B cell (primary cell): ENCODE measurements at regions not wholly inside any gene's neighbourhood (a gene's known extent, or its start where the extent isn't known, plus 50 kb on each side); places are given as distances from the start of the nearest gene placed in this dataset.

Experiments used
- ATAC-seq: fragments of 200-7000 bp; cut with Tn5 transposase; one replicate; pipeline ENCODE4 v1.10.0; 2021; ENCODE audit warnings: low read depth, mild to moderate bottlenecking, moderate number of reproducible peaks, moderate library complexity
- CTCF ChIA-PET: fragments of 350-600 bp; sonication (Branson Sonifier 250); formaldehyde crosslinking; loops from one replicate; lab custom pipeline; 2021; ENCODE audit warnings: antibody characterized with exemption, inconsistent platforms; lab: Charles Lee
- POLR2A ChIA-PET: fragments of 350-600 bp; sonication (Branson Sonifier 250); formaldehyde crosslinking; loops from one replicate; lab custom pipeline; 2021; ENCODE audit warnings: antibody characterized with exemption; lab: Charles Lee
- DNase-seq: peaks from one replicate; pipeline ENCODE4 v3.0.0; 2013
- H2AFZ ChIP-seq: 2 replicates; pipeline ENCODE4 v1.6.1; 2012; ENCODE audit warnings: mild to moderate bottlenecking, low read depth, low read length; ENCODE audit not compliant: insufficient read depth, poor library complexity, severe bottlenecking
- H3K27ac ChIP-seq, 2 donors: 1 replicate in 1 of 2; 2 replicates in 1 of 2; pipeline ENCODE4 v1.5.1; 2012 to 2013; ENCODE audit warnings: low read length in 2 of 2, mild to moderate bottlenecking in 2 of 2, moderate library complexity in 1 of 2
- H3K27me3 ChIP-seq, 4 experiments: fragments of 200-600 bp in 1 of 4; sonication (generic) in 1 of 4; replicated peaks in 1 of 4; 1 replicate in 2 of 4; 2 replicates in 2 of 4; pipeline versions ENCODE4 v1.6.1 to v1.7.0; 2013 to 2016; ENCODE audit warnings: low read length in 3 of 4, mild to moderate bottlenecking in 2 of 4, mixed read lengths in 1 of 4, moderate library complexity in 1 of 4; ENCODE audit not compliant: insufficient read depth in 4 of 4, control insufficient read depth in 3 of 4; ENCODE audit errors: control extremely low read depth in 1 of 4
- H3K36me3 ChIP-seq, 2 experiments: replicated peaks in 1 of 2; 1 replicate in 1 of 2; 2 replicates in 1 of 2; pipeline versions ENCODE4 v1.6.1 to v1.7.1; 2013; ENCODE audit warnings: low read length in 1 of 2; ENCODE audit not compliant: insufficient read depth in 2 of 2, control insufficient read depth in 1 of 2; ENCODE audit errors: control extremely low read depth in 1 of 2, extremely low read depth in 1 of 2
- H3K4me1 ChIP-seq, 2 donors: fragments of 200-600 bp in 1 of 2; sonication (generic) in 1 of 2; 1 replicate in 1 of 2; 2 replicates in 1 of 2; pipeline versions ENCODE4 v1.5.1 to v1.6.1; 2013 to 2017; ENCODE audit warnings: low read length in 2 of 2; ENCODE audit not compliant: control insufficient read depth in 2 of 2, insufficient read depth in 2 of 2
- H3K4me2 ChIP-seq: replicated peaks from 2 replicates; pipeline ENCODE3; 2012; ENCODE audit warnings: mild to moderate bottlenecking, low read depth, low read length; ENCODE audit not compliant: poor library complexity, severe bottlenecking
- H3K4me3 ChIP-seq, 5 experiments: fragments of 200-600 bp in 1 of 5; sonication (generic) in 1 of 5; 1 replicate in 3 of 5; 2 replicates in 2 of 5; pipeline versions ENCODE4 v1.5.1 to v1.7.0; 2011 to 2016; ENCODE audit warnings: low read length in 4 of 5, mild to moderate bottlenecking in 4 of 5, low read depth in 2 of 5, control low read depth in 1 of 5, moderate library complexity in 1 of 5; ENCODE audit not compliant: insufficient read depth in 1 of 5; ENCODE audit errors: control extremely low read depth in 1 of 5, extremely low read depth in 1 of 5
- H3K79me2 ChIP-seq: fragments of 200-600 bp; sonication (generic); one replicate; pipeline ENCODE4 v1.6.0; 2016; ENCODE audit warnings: low read length; ENCODE audit not compliant: control insufficient read depth, insufficient read depth
- H3K9ac ChIP-seq: fragments of 200-600 bp; sonication (generic); 2 replicates; pipeline ENCODE4 v1.6.1; 2017; ENCODE audit warnings: mild to moderate bottlenecking, low read length, moderate library complexity
- H3K9me3 ChIP-seq, 3 donors: one replicate each; pipeline versions ENCODE4 v1.6.1 to v1.7.1; 2013; ENCODE audit warnings: low read length in 2 of 3; ENCODE audit not compliant: control insufficient read depth in 2 of 3, insufficient read depth in 1 of 3; ENCODE audit errors: control extremely low read depth in 1 of 3
- H4K20me1 ChIP-seq: 2 replicates; pipeline ENCODE4 v1.6.0; 2012; ENCODE audit warnings: mild to moderate bottlenecking, low read length; ENCODE audit not compliant: insufficient read depth, control insufficient read depth, poor library complexity, severe bottlenecking
- H3K27ac Mint-ChIP-seq: one replicate; pipeline ENCODE4 v1.8.0; 2021; ENCODE audit warnings: mixed read lengths
- H3K27me3 Mint-ChIP-seq: one replicate; pipeline ENCODE4 v1.8.0; 2021; ENCODE audit warnings: mixed read lengths
- H3K4me1 Mint-ChIP-seq: one replicate; pipeline ENCODE4 v1.8.0; 2021; ENCODE audit warnings: mixed read lengths
- H3K4me3 Mint-ChIP-seq: one replicate; pipeline ENCODE4 v1.8.0; 2021; ENCODE audit warnings: mixed read lengths
- H3K9me3 Mint-ChIP-seq: one replicate; pipeline ENCODE4 v1.8.0; 2022; ENCODE audit warnings: mixed read lengths; ENCODE audit not compliant: insufficient read depth
- EZH2 ChIP-seq: IDR thresholded peaks from 2 replicates; pipeline ENCODE4 v1.6.1; 2012; ENCODE audit warnings: borderline replicate concordance, low read depth, mild to moderate bottlenecking, moderate library complexity, low read length; ENCODE audit not compliant: insufficient read depth, poor library complexity, severe bottlenecking
- WGBS: methylation state at CpG from one replicate; pipeline ENCODE4 v1.1.5; 2013; ENCODE audit warnings: missing lambda C conversion rate; ENCODE audit not compliant: insufficient coverage; 5-methylcytosine and 5-hydroxymethylcytosine counted together
- intact Hi-C: fragments of 100-400 bp; cut with micrococcal nuclease; formaldehyde crosslinking; loops from one replicate; pipeline ENCODE4 v1.10.0; 2022
- TF ChIP-seq, protein P1 (sequence below): fragments of 200-600 bp; IDR thresholded peaks from one replicate; pipeline ENCODE4 v1.8.0; 2022; ENCODE audit warnings: antibody characterized with exemption, mild to moderate bottlenecking

GRCh38 chr1:214146523-214146922, 134.4 kb upstream of the SMYD2 start:
- no peak overlapping the region for H3K4me3 ChIP-seq

GRCh38 chr1:214154596-214155292, 126.2 kb upstream of the SMYD2 start:
- 48% methylated on average over 3 of the region's 6 CpGs for WGBS
- no peak overlapping the region for H3K4me2 ChIP-seq
- no peaks in the 10 kb centered on the region for H3K9me3 ChIP-seq
- H4K20me1 ChIP-seq = no peaks in the 10 kb centered on the region
- no peaks in the 10 kb centered on the region for H3K9me3 Mint-ChIP-seq
- no peak overlapping the region for H3K27ac Mint-ChIP-seq
- no peak overlapping the region for H2AFZ ChIP-seq
- H3K36me3 ChIP-seq = no peaks in the 10 kb centered on the region
- ChIA-PET CTCF (no interaction called here), POLR2A (interaction anchor here (0.6 kb wide), 1 partner anchor 406 kb away, joined by 3 read pairs; no protein-coding TSS in a partner anchor)
- H3K79me2 ChIP-seq = no peaks in the 10 kb centered on the region
- H3K4me3 Mint-ChIP-seq = no peak overlapping the region
- peaks cover 0 to 4% (median under 1%) of the 10 kb centered on the region in 4 experiments for H3K27me3 ChIP-seq
- no peak overlapping the region for H3K4me3 ChIP-seq
- no peak for TF ChIP-seq EZH2
- TF ChIP-seq, protein P1, sequence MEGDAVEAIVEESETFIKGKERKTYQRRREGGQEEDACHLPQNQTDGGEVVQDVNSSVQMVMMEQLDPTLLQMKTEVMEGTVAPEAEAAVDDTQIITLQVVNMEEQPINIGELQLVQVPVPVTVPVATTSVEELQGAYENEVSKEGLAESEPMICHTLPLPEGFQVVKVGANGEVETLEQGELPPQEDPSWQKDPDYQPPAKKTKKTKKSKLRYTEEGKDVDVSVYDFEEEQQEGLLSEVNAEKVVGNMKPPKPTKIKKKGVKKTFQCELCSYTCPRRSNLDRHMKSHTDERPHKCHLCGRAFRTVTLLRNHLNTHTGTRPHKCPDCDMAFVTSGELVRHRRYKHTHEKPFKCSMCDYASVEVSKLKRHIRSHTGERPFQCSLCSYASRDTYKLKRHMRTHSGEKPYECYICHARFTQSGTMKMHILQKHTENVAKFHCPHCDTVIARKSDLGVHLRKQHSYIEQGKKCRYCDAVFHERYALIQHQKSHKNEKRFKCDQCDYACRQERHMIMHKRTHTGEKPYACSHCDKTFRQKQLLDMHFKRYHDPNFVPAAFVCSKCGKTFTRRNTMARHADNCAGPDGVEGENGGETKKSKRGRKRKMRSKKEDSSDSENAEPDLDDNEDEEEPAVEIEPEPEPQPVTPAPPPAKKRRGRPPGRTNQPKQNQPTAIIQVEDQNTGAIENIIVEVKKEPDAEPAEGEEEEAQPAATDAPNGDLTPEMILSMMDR = no peak
- no peaks in the 10 kb centered on the region for H3K4me1 Mint-ChIP-seq
- H3K4me1 ChIP-seq = no peaks in the 10 kb centered on the region
- H3K27ac ChIP-seq = no peak overlapping the region
- peaks cover 12% of the 10 kb centered on the region for H3K27me3 Mint-ChIP-seq
- DNase-seq (no peak), ATAC-seq (no peak)
- intact Hi-C loops = no loop called here
- no peak overlapping the region for H3K9ac ChIP-seq

More at GRCh38 chr1:214146523-214146922, 134.4 kb upstream of the SMYD2 start:
- H3K9me3 ChIP-seq = no peaks in the 10 kb centered on the region
- Mint-ChIP-seq H3K27me3 (peaks cover 16% of the 10 kb centered on the region), H3K4me1 (no peaks in the 10 kb centered on the region), H3K4me3 (no peak overlapping the region), H3K9me3 (no peaks in the 10 kb centered on the region), H3K27ac (no peak overlapping the region)
- no peak overlapping the region for H2AFZ ChIP-seq
- no peak for ATAC-seq
- ChIA-PET CTCF (no interaction called here), POLR2A (no interaction called here)
- H3K9ac ChIP-seq = no peak overlapping the region
- 90% methylated on average over 4 of the region's 4 CpGs for WGBS
- H3K27ac ChIP-seq = no peak overlapping the region
- H4K20me1 ChIP-seq = no peaks in the 10 kb centered on the region
- intact Hi-C loops = no loop called here
- peaks cover 0 to 2% (median 0%) of the 10 kb centered on the region in 4 experiments for H3K27me3 ChIP-seq
- no peaks in the 10 kb centered on the region for H3K36me3 ChIP-seq
- TF ChIP-seq EZH2 = no peak
- TF ChIP-seq, protein P1 = no peak
- H3K4me2 ChIP-seq = no peak overlapping the region
- H3K4me1 ChIP-seq = no peaks in the 10 kb centered on the region
- H3K79me2 ChIP-seq = no peaks in the 10 kb centered on the region
- DNase-seq = no peak
